ENCODE measurements at regions not wholly inside any gene's neighbourhood (a gene's known extent, or its start where the extent isn't known, plus 50 kb on each side); places are given as distances from the start of the nearest gene placed in this dataset.

GRCh38 chrX:111008126-111008525, 87.9 kb upstream of the PAK3 start:
- TF ChIP-seq POLR2A (IDR thresholded peaks at IDR 0.05; ENCODE audit: low read depth, low read length), result no peak
- TF ChIP-seq POLR2AphosphoS5 (IDR thresholded peaks at IDR 0.05; ENCODE audit: low read depth, low read length), result no peak
- TF ChIP-seq TAF1 (IDR thresholded peaks at IDR 0.05; ENCODE audit: low read depth, low read length), result no peak

Data from GM12891 (cell line).